ENCODE measurements at regions not wholly inside any gene's neighbourhood (a gene's known extent, or its start where the extent isn't known, plus 50 kb on each side); places are given as distances from the start of the nearest gene placed in this dataset.

GRCh38 chr10:105549731-105550130, 908.6 kb downstream of the SORCS3 start:
- ATAC-seq (replicated peaks; ENCODE audit: extremely low read depth, poor library complexity, severe bottlenecking), result no peak
- H3K27ac Mint-ChIP-seq (ENCODE audit: low read depth), result no peak overlapping the region
- peaks cover 27% of the 10 kb centered on the region for H3K9me3 Mint-ChIP-seq

GRCh38 chr10:105545101-105545500, 904.0 kb downstream of the SORCS3 start:
- no peak overlapping the region for H3K4me3 Mint-ChIP-seq
- no peak overlapping the region for H3K27ac Mint-ChIP-seq (ENCODE audit: low read depth)
- no peak for DNase-seq (ENCODE audit: low spot score in 2 of 2)
- no peak for ATAC-seq (replicated peaks; ENCODE audit: extremely low read depth, poor library complexity, severe bottlenecking)
- no peaks in the 10 kb centered on the region for H3K27me3 Mint-ChIP-seq
- peaks cover 41% of the 10 kb centered on the region for H3K9me3 Mint-ChIP-seq
- no peaks in the 10 kb centered on the region for H3K36me3 Mint-ChIP-seq (ENCODE audit: insufficient read depth)
- H3K4me1 Mint-ChIP-seq, result no peaks in the 10 kb centered on the region

More at GRCh38 chr10:105549731-105550130, 908.6 kb downstream of the SORCS3 start:
- no peak for DNase-seq (ENCODE audit: low spot score in 2 of 2)
- Mint-ChIP-seq H3K36me3 (ENCODE audit: insufficient read depth) (no peaks in the 10 kb centered on the region), H3K4me1 (no peaks in the 10 kb centered on the region), H3K27me3 (no peaks in the 10 kb centered on the region), H3K4me3 (no peak overlapping the region)

DNA sequence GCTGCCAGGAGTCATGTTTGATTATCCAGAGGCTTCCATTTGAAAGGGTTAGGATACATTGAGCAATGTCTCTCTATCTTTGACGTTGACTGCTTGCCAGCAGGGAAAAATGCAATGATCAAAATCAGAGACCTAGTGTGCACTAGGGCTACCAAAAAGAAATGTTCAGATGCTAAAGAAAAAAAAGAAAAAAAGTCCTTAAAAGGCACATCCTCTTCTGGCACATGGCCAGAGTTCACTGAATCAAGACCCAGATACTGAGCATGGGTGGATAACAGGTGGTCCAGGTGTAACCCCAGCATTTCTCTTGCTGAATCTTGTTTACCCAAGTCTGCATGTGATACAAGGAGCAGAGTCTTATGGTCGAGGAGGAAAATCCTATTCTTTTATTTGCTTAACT, 899.3 kb downstream of the SORCS3 start:
- H3K36me3 Mint-ChIP-seq (ENCODE audit: insufficient read depth), result no peaks in the 10 kb centered on the region

DNA sequence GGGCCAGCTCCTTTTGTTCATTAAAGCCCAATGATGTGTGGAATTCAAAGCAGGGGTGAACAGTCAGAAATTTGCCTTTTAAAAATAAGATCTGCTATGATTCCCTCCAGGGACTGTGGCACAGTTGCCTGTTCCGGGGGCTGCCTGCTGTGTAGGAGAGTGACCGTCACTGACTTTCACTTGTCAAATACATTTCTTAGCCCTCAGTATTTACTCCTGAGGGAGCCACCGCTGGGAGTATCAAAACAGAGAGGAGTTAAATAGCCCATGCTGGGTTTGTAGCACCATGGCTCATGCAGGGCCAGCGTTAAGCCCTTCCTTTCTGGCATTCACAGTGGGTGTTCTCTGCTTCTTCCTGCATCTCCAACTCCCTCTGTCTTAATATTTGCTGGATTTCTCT, 897.8 kb downstream of the SORCS3 start:
- Mint-ChIP-seq H3K9me3 (peaks cover 22% of the 10 kb centered on the region), H3K4me3 (no peak overlapping the region), H3K4me1 (no peaks in the 10 kb centered on the region), H3K27me3 (no peaks in the 10 kb centered on the region), H3K36me3 (ENCODE audit: insufficient read depth) (peaks cover 3% of the 10 kb centered on the region), H3K27ac (ENCODE audit: low read depth) (no peak overlapping the region)
- DNase-seq (ENCODE audit: low spot score in 2 of 2), result no peak
- no peak for ATAC-seq (replicated peaks; ENCODE audit: extremely low read depth, poor library complexity, severe bottlenecking)

More for the DNA sequence above, 899.3 kb downstream of the SORCS3 start:
- ATAC-seq (replicated peaks; ENCODE audit: extremely low read depth, poor library complexity, severe bottlenecking), result no peak
- H3K4me1 Mint-ChIP-seq, result no peaks in the 10 kb centered on the region
- DNase-seq (ENCODE audit: low spot score in 2 of 2), result no peak
- H3K9me3 Mint-ChIP-seq, result peaks cover 30% of the 10 kb centered on the region
- H3K4me3 Mint-ChIP-seq, result no peak overlapping the region
- H3K27ac Mint-ChIP-seq (ENCODE audit: low read depth), result no peak overlapping the region
- H3K27me3 Mint-ChIP-seq, result no peaks in the 10 kb centered on the region

DNA sequence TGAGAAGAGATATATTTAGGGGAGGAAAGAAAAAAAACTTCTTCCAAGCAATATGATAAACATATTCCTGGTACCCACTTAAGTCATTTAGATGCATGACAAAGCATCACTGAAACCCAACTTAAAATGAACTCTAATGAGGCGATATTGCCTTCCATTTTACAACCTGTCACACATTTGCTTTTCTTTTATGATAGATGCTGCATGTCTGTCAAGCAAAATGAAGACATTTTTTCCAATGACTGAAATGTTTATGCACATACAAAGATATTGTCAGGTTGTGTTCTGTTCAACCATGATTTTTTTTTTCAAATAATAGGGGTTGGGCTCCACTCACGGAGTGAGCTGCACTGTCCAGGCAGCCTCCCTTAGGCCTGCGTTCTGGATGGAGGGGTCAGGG, 894.4 kb downstream of the SORCS3 start:
- ATAC-seq (replicated peaks; ENCODE audit: extremely low read depth, poor library complexity, severe bottlenecking) (no peak), DNase-seq (ENCODE audit: low spot score in 2 of 2) (no peak)
- Mint-ChIP-seq H3K9me3 (peaks cover 30% of the 10 kb centered on the region), H3K4me1 (no peaks in the 10 kb centered on the region), H3K4me3 (no peak overlapping the region), H3K27ac (ENCODE audit: low read depth) (no peak overlapping the region), H3K27me3 (no peaks in the 10 kb centered on the region), H3K36me3 (ENCODE audit: insufficient read depth) (peaks cover 3% of the 10 kb centered on the region)

GRCh38 chr10:105534086-105534485, 893.0 kb downstream of the SORCS3 start:
- Mint-ChIP-seq H3K27ac (ENCODE audit: low read depth) (no peak overlapping the region), H3K27me3 (no peaks in the 10 kb centered on the region), H3K36me3 (ENCODE audit: insufficient read depth) (peaks cover 3% of the 10 kb centered on the region), H3K4me3 (no peak overlapping the region), H3K9me3 (peaks cover 28% of the 10 kb centered on the region), H3K4me1 (no peaks in the 10 kb centered on the region)
- DNase-seq (ENCODE audit: low spot score in 2 of 2) (no peak), ATAC-seq (replicated peaks; ENCODE audit: extremely low read depth, poor library complexity, severe bottlenecking) (no peak)

- Mint-ChIP-seq H3K27ac (ENCODE audit: low read depth) (no peak overlapping the region), H3K4me1 (no peaks in the 10 kb centered on the region), H3K9me3 (peaks cover 20% of the 10 kb centered on the region), H3K36me3 (ENCODE audit: insufficient read depth) (no peaks in the 10 kb centered on the region), H3K27me3 (no peaks in the 10 kb centered on the region), H3K4me3 (no peak overlapping the region)
- ATAC-seq (replicated peaks; ENCODE audit: extremely low read depth, poor library complexity, severe bottlenecking) (no peak), DNase-seq (ENCODE audit: low spot score in 2 of 2) (no peak)
Observed at GRCh38 chr10:105516511-105516910, 875.4 kb downstream of the SORCS3 start.

DNA sequence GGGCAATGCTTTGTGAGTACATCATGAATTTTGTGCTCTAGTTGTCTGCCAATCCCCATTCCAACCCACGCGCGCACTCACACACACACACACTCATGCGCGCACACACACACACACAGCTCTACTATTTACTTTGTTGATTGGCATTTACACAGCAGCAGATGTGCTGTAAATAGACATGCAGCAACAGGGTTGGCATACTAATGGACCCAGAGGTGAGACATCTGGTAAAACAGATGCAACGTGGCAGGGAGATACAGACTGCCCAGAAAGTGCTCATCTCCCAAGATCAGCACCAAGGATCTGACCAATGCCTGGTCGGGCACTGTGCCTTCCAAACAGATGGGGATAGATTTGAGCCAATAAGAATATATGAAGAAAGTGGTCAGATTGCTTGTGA, 873.0 kb downstream of the SORCS3 start:
- no peaks in the 10 kb centered on the region for H3K27me3 Mint-ChIP-seq
- no peak overlapping the region for H3K4me3 Mint-ChIP-seq
- ATAC-seq (replicated peaks; ENCODE audit: extremely low read depth, poor library complexity, severe bottlenecking), result no peak
- no peak for DNase-seq (ENCODE audit: low spot score in 2 of 2)
- H3K4me1 Mint-ChIP-seq, result no peaks in the 10 kb centered on the region
- no peaks in the 10 kb centered on the region for H3K36me3 Mint-ChIP-seq (ENCODE audit: insufficient read depth)
- H3K9me3 Mint-ChIP-seq, result peaks cover 21% of the 10 kb centered on the region
- H3K27ac Mint-ChIP-seq (ENCODE audit: low read depth), result no peak overlapping the region

DNA sequence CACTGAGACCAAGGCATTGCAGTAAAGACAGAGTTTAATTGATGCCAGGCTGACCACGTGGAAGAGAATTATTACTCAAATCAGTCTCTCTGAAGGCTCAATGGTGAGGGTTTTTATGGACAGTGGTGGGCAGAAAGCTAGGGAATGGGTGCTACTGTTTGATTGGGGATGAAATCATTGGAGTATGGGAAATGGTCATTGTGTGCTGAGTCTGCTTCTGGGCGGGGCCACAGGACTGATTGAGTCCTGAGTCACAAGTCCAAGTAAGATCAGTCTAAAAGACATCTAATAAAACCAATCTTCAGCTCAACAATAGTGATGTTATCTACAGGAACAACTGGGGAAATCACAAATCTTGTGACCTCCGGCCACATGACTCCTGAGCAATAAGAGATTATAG, 868.4 kb downstream of the SORCS3 start:
- peaks cover 12% of the 10 kb centered on the region for H3K9me3 Mint-ChIP-seq
- ATAC-seq (replicated peaks; ENCODE audit: extremely low read depth, poor library complexity, severe bottlenecking), result no peak
- no peak for DNase-seq (ENCODE audit: low spot score in 2 of 2)
- no peaks in the 10 kb centered on the region for H3K36me3 Mint-ChIP-seq (ENCODE audit: insufficient read depth)
- H3K27me3 Mint-ChIP-seq, result no peaks in the 10 kb centered on the region
- H3K4me3 Mint-ChIP-seq, result no peak overlapping the region
- H3K4me1 Mint-ChIP-seq, result no peaks in the 10 kb centered on the region
- no peak overlapping the region for H3K27ac Mint-ChIP-seq (ENCODE audit: low read depth)

DNA sequence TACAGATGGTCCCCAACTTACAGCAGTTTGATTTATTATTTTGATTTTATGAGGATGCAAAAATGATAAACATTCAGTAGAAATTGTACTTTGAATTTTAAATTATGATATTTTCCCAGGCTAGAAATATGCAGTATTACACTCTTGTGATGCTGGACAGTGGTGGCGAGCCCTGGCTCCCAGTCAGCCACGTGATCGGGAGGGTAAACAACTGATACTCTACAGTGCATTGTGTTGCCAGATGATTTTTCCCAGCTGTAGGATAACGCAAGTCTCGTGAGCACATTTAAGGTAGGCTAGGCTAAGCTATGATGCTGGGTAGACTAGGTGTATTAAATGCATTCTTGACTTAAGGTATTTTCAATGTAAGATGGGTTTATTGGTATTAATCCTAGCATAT, 865.2 kb downstream of the SORCS3 start:
- Mint-ChIP-seq H3K36me3 (ENCODE audit: insufficient read depth) (no peaks in the 10 kb centered on the region), H3K4me1 (no peaks in the 10 kb centered on the region), H3K27me3 (no peaks in the 10 kb centered on the region), H3K9me3 (peaks cover 22% of the 10 kb centered on the region), H3K27ac (ENCODE audit: low read depth) (no peak overlapping the region), H3K4me3 (no peak overlapping the region)
- no peak for ATAC-seq (replicated peaks; ENCODE audit: extremely low read depth, poor library complexity, severe bottlenecking)
- DNase-seq (ENCODE audit: low spot score in 2 of 2), result no peak

DNA sequence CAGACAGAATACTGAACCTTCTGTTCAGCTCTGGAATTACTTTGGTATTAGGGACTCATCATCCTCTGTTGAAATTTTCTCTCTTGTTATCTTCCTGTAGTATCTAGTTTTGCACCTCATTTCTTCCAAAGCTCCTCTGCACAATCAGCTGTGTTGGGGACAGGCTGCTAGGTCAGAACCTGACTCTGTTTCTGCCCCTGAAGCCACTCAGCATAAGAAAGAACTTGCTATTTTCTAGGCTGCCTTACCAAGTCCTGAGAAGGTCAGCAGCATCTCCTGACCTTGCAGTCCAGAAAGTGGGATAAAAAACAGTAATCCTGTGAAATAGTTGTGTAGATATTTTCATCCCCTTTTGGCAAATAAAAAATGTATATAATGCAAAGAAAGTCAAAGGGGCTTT, 862.6 kb downstream of the SORCS3 start:
- no peak overlapping the region for H3K4me3 Mint-ChIP-seq
- no peak overlapping the region for H3K27ac Mint-ChIP-seq (ENCODE audit: low read depth)
- no peak for ATAC-seq (replicated peaks; ENCODE audit: extremely low read depth, poor library complexity, severe bottlenecking)
- H3K27me3 Mint-ChIP-seq, result no peaks in the 10 kb centered on the region
- H3K36me3 Mint-ChIP-seq (ENCODE audit: insufficient read depth), result no peaks in the 10 kb centered on the region
- H3K4me1 Mint-ChIP-seq, result no peaks in the 10 kb centered on the region
- DNase-seq (ENCODE audit: low spot score in 2 of 2), result no peak
- peaks cover 20% of the 10 kb centered on the region for H3K9me3 Mint-ChIP-seq

- no peak overlapping the region for H3K4me3 Mint-ChIP-seq
- H3K36me3 Mint-ChIP-seq (ENCODE audit: insufficient read depth), result no peaks in the 10 kb centered on the region
- ATAC-seq (replicated peaks; ENCODE audit: extremely low read depth, poor library complexity, severe bottlenecking) (no peak), DNase-seq (ENCODE audit: low spot score in 2 of 2) (no peak)
- H3K27me3 Mint-ChIP-seq, result no peaks in the 10 kb centered on the region
- H3K9me3 Mint-ChIP-seq, result peaks cover 24% of the 10 kb centered on the region
- no peak overlapping the region for H3K27ac Mint-ChIP-seq (ENCODE audit: low read depth)
- H3K4me1 Mint-ChIP-seq, result no peaks in the 10 kb centered on the region
Observed at GRCh38 chr10:105502058-105502457, 861.0 kb downstream of the SORCS3 start.

DNA sequence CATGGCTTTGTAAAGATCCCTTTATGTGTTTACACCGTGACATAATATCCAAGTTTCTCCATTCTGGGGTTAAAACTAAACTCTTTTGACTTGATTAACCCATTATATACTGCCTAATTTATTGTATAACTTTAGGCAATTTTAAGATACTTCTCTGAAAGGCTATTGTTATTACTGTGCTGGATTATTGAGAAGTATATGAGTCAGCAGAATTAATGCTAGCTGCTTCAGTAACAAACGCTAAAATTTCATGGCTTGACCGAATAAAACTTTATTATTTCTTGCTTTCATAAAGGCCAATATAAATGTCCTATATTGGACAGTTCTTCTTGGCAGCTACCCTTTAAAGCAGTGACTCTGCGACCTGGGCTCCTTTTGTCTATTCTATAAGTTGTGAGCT, 853.9 kb downstream of the SORCS3 start:
- DNase-seq (ENCODE audit: low spot score in 2 of 2) (no peak), ATAC-seq (replicated peaks; ENCODE audit: extremely low read depth, poor library complexity, severe bottlenecking) (no peak)
- Mint-ChIP-seq H3K27me3 (no peaks in the 10 kb centered on the region), H3K36me3 (ENCODE audit: insufficient read depth) (no peaks in the 10 kb centered on the region), H3K4me1 (no peaks in the 10 kb centered on the region), H3K4me3 (no peak overlapping the region), H3K9me3 (peaks cover 32% of the 10 kb centered on the region), H3K27ac (ENCODE audit: low read depth) (no peak overlapping the region)

DNA sequence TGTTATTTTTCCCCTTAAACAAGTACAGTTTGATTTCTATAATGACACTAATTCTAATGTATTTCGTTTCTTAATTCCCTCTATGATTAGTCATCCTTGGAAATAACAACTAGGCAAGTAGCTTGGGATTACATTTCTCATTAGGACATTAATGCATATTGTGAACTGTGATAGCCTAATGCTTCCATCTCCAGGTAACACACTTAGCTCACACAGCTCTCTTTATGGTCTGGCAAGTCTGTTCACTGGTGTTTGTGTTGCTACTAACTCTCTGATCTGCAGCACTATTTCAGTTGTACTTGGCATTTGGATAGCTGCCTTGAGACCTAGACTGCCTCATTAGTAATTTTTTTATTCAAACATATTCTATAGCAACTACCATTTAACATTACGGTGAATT, 853.2 kb downstream of the SORCS3 start:
- Mint-ChIP-seq H3K27ac (ENCODE audit: low read depth) (no peak overlapping the region), H3K27me3 (no peaks in the 10 kb centered on the region), H3K4me1 (no peaks in the 10 kb centered on the region), H3K36me3 (ENCODE audit: insufficient read depth) (no peaks in the 10 kb centered on the region), H3K4me3 (no peak overlapping the region), H3K9me3 (peaks cover 27% of the 10 kb centered on the region)
- DNase-seq (ENCODE audit: low spot score in 2 of 2) (no peak), ATAC-seq (replicated peaks; ENCODE audit: extremely low read depth, poor library complexity, severe bottlenecking) (no peak)

Data from central memory CD8-positive, alpha-beta T cell (primary cell).